ENCODE measurements at regions not wholly inside any gene's neighbourhood (a gene's known extent, or its start where the extent isn't known, plus 50 kb on each side); places are given as distances from the start of the nearest gene placed in this dataset.

GRCh38 chr5:155936520-155937406 is 390.2 kb upstream of the SGCD start:
- TF ChIP-seq REST (IDR thresholded peaks at IDR 0.05; ENCODE audit: insufficient read depth in 1 of 2, low read depth in 2 of 2, low read length in 1 of 2) (no peak), POLR2AphosphoS5 (IDR thresholded peaks at IDR 0.05; ENCODE audit: low read depth, low read length) (no peak), TCF7L2 (IDR thresholded peaks at IDR 0.05; ENCODE audit: low read depth, low read length) (no peak), SIN3A (IDR thresholded peaks at IDR 0.05; ENCODE audit: borderline replicate concordance, insufficient read depth, low read depth, low read length) (no peak)
- TF ChIP-seq, protein P1, sequence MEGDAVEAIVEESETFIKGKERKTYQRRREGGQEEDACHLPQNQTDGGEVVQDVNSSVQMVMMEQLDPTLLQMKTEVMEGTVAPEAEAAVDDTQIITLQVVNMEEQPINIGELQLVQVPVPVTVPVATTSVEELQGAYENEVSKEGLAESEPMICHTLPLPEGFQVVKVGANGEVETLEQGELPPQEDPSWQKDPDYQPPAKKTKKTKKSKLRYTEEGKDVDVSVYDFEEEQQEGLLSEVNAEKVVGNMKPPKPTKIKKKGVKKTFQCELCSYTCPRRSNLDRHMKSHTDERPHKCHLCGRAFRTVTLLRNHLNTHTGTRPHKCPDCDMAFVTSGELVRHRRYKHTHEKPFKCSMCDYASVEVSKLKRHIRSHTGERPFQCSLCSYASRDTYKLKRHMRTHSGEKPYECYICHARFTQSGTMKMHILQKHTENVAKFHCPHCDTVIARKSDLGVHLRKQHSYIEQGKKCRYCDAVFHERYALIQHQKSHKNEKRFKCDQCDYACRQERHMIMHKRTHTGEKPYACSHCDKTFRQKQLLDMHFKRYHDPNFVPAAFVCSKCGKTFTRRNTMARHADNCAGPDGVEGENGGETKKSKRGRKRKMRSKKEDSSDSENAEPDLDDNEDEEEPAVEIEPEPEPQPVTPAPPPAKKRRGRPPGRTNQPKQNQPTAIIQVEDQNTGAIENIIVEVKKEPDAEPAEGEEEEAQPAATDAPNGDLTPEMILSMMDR (IDR thresholded peaks at IDR 0.05) = no peak
- ATAC-seq (no peak), DNase-seq (ENCODE audit: low read depth, low spot score) (no peak)
- intact Hi-C loops (cut with micrococcal nuclease; ENCODE audit: unreplicated experiment) = no loop called here
- in situ Hi-C loops (cut with HindIII; ENCODE audit: low pct_unique_long_range_greater_than_20kb, low sequenced_read_pairs) = no loop called here
- ChIA-PET POLR2A (no interaction called here), CTCF (no interaction called here)
- H3K27ac ChIP-seq (ENCODE audit: low read length) = no peak overlapping the region
- no peaks in the 10 kb centered on the region for H3K27me3 ChIP-seq (ENCODE audit: control insufficient read depth, insufficient read depth, low read length)
- no peaks in the 10 kb centered on the region for H3K9me3 ChIP-seq (ENCODE audit: control insufficient read depth, insufficient read depth, low read depth, low read length)
- no peak overlapping the region for H3K4me3 ChIP-seq (ENCODE audit: low read depth in 2 of 2, low read length in 2 of 2)
- no peaks in the 10 kb centered on the region for H3K36me3 ChIP-seq (ENCODE audit: control insufficient read depth, insufficient read depth, low read length)
- no peaks in the 10 kb centered on the region for H3K4me1 ChIP-seq (ENCODE audit: control insufficient read depth, insufficient read depth, low read length)
- BruUV-seq (replicated peaks) = no TSS peak

- no TSS peak for BruUV-seq (replicated peaks)
- no peaks in the 10 kb centered on the region for H3K36me3 ChIP-seq (ENCODE audit: control insufficient read depth, insufficient read depth, low read length)
- DNase-seq (ENCODE audit: low read depth, low spot score) = no peak
- H3K27me3 ChIP-seq (ENCODE audit: control insufficient read depth, insufficient read depth, low read length) = no peaks in the 10 kb centered on the region
- intact Hi-C loops (cut with micrococcal nuclease; ENCODE audit: unreplicated experiment) = no loop called here
- H3K4me3 ChIP-seq (ENCODE audit: low read depth in 2 of 2, low read length in 2 of 2) = no peak overlapping the region
- POLR2A ChIA-PET = no interaction called here
- in situ Hi-C loops (cut with HindIII; ENCODE audit: low pct_unique_long_range_greater_than_20kb, low sequenced_read_pairs) = no loop called here
- TF ChIP-seq POLR2AphosphoS5 (IDR thresholded peaks at IDR 0.05; ENCODE audit: low read depth, low read length) (no peak), SIN3A (IDR thresholded peaks at IDR 0.05; ENCODE audit: borderline replicate concordance, insufficient read depth, low read depth, low read length) (no peak), TCF7L2 (IDR thresholded peaks at IDR 0.05; ENCODE audit: low read depth, low read length) (no peak), REST (IDR thresholded peaks at IDR 0.05; ENCODE audit: insufficient read depth in 1 of 2, low read depth in 2 of 2, low read length in 1 of 2) (no peak)
- TF ChIP-seq, protein P1 (IDR thresholded peaks at IDR 0.05) = no peak
- no peaks in the 10 kb centered on the region for H3K4me1 ChIP-seq (ENCODE audit: control insufficient read depth, insufficient read depth, low read length)
- no peak for ATAC-seq
- H3K9me3 ChIP-seq (ENCODE audit: control insufficient read depth, insufficient read depth, low read depth, low read length) = no peaks in the 10 kb centered on the region
- no peak overlapping the region for H3K27ac ChIP-seq (ENCODE audit: low read length)
- CTCF ChIA-PET = no interaction called here
Observed at GRCh38 chr5:155938051-155938450, 388.9 kb upstream of the SGCD start.
